OCI-LY1 (cell line): ENCODE measurements at regions not wholly inside any gene's neighbourhood (a gene's known extent, or its start where the extent isn't known, plus 50 kb on each side); places are given as distances from the start of the nearest gene placed in this dataset.

Source experiments
- H2AFZ ChIP-seq: fragments of 200-600 bp; sonication (generic), shearing (Covaris generic); 2 replicates; pipeline ENCODE4 v1.6.0; 2014; ENCODE audit warnings: antibody characterized with exemption, mild to moderate bottlenecking, low read length
- H3F3A ChIP-seq: fragments of 200-600 bp; sonication (generic), shearing (Covaris generic); 2 replicates; pipeline ENCODE4 v1.6.0; 2014; ENCODE audit warnings: mild to moderate bottlenecking, antibody characterized with exemption, low read length, moderate library complexity; ENCODE audit not compliant: insufficient read depth
- H3K27ac ChIP-seq: fragments of 200-600 bp; sonication (generic); 2 replicates; pipeline ENCODE4 v1.5.1; 2014; ENCODE audit warnings: low read length, mixed run types, mild to moderate bottlenecking, low read depth; ENCODE audit not compliant: poor library complexity, severe bottlenecking
- H3K27me3 ChIP-seq: fragments of 200-600 bp; sonication (generic); 2 replicates; pipeline ENCODE4 v1.6.0; 2014; ENCODE audit warnings: antibody characterized with exemption, mild to moderate bottlenecking, low read length, moderate library complexity; ENCODE audit not compliant: insufficient read depth
- H3K36me3 ChIP-seq: fragments of 200-600 bp; sonication (generic); 2 replicates; pipeline ENCODE4 v1.6.1; 2014; ENCODE audit warnings: mild to moderate bottlenecking, antibody characterized with exemption, low read length, moderate library complexity, mixed read lengths; ENCODE audit not compliant: insufficient read depth
- H3K4me1 ChIP-seq: fragments of 200-600 bp; sonication (generic); 2 replicates; pipeline ENCODE4 v1.5.1; 2014; ENCODE audit warnings: mild to moderate bottlenecking, low read length, moderate library complexity; ENCODE audit not compliant: insufficient read depth, severe bottlenecking
- H3K4me2 ChIP-seq: fragments of 200-600 bp; sonication (generic), shearing (Covaris generic); 2 replicates; pipeline ENCODE4 v1.6.1; 2014; ENCODE audit warnings: low read length
- H3K4me3 ChIP-seq: fragments of 200-600 bp; sonication (generic); 2 replicates; pipeline ENCODE4 v1.5.1; 2014; ENCODE audit warnings: low read length, low read depth, mild to moderate bottlenecking, mixed read lengths; ENCODE audit not compliant: poor library complexity, severe bottlenecking
- H3K79me2 ChIP-seq: fragments of 200-600 bp; shearing (Covaris generic); 2 replicates; pipeline ENCODE4 v1.6.1; 2016; ENCODE audit warnings: mixed run types, low read length, mixed read lengths; ENCODE audit not compliant: insufficient read depth
- H3K9ac ChIP-seq: fragments of 200-600 bp; sonication (generic), shearing (Covaris generic); 2 replicates; pipeline ENCODE4 v1.6.1; 2014; ENCODE audit warnings: mild to moderate bottlenecking, low read length, mixed read lengths
- H3K9me2 ChIP-seq: fragments of 200-600 bp; sonication (generic), shearing (Covaris generic); 2 replicates; pipeline ENCODE4 v1.6.1; 2014; ENCODE audit warnings: low read depth, mild to moderate bottlenecking, low read length, mixed read lengths
- H3K9me3 ChIP-seq: fragments of 200-600 bp; shearing (Covaris generic); 2 replicates; pipeline ENCODE4 v1.6.1; 2014; ENCODE audit warnings: low read length, mixed read lengths
- H4K20me1 ChIP-seq: fragments of 200-600 bp; sonication (generic), shearing (Covaris generic); 2 replicates; pipeline ENCODE4 v1.6.0; 2016; ENCODE audit warnings: mild to moderate bottlenecking, low read length; ENCODE audit not compliant: insufficient read depth
- CTCF ChIP-seq: fragments of 200-600 bp; sonication (generic), shearing (Covaris generic); IDR thresholded peaks from 2 replicates; pipeline ENCODE4 v1.5.1; 2017; ENCODE audit warnings: mild to moderate bottlenecking, antibody characterized with exemption, low read length, moderate library complexity, mixed read lengths
- EZH2 ChIP-seq: fragments of 200-600 bp; sonication (generic), shearing (Covaris generic); IDR thresholded peaks from 2 replicates; pipeline ENCODE4 v1.8.0; 2017; ENCODE audit warnings: borderline replicate concordance, mixed run types, mild to moderate bottlenecking, antibody characterized with exemption, low read length, moderate library complexity, mixed read lengths

GRCh38 chr19:31959527-31960018, 385.8 kb upstream of the ZNF507 start:
- H2AFZ ChIP-seq: no peak overlapping the region
- H3K4me2 ChIP-seq: no peak overlapping the region
- H3F3A ChIP-seq: no peaks in the 10 kb centered on the region
- H3K36me3 ChIP-seq: no peaks in the 10 kb centered on the region
- H3K9me3 ChIP-seq: no peaks in the 10 kb centered on the region
- no peaks in the 10 kb centered on the region for H3K9me2 ChIP-seq
- no peaks in the 10 kb centered on the region for H4K20me1 ChIP-seq
- H3K27me3 ChIP-seq: no peaks in the 10 kb centered on the region
- no peaks in the 10 kb centered on the region for H3K79me2 ChIP-seq
- no peak overlapping the region for H3K9ac ChIP-seq
- no peak overlapping the region for H3K27ac ChIP-seq
- no peaks in the 10 kb centered on the region for H3K4me1 ChIP-seq
- no peak overlapping the region for H3K4me3 ChIP-seq
- no peak for TF ChIP-seq CTCF
- TF ChIP-seq EZH2: no peak

GRCh38 chr19:31960474-31960873, 384.9 kb upstream of the ZNF507 start:
- H4K20me1 ChIP-seq: no peaks in the 10 kb centered on the region
- no peak overlapping the region for H3K9ac ChIP-seq
- H3K27me3 ChIP-seq: no peaks in the 10 kb centered on the region
- no peaks in the 10 kb centered on the region for H3F3A ChIP-seq
- H3K27ac ChIP-seq: no peak overlapping the region
- H3K79me2 ChIP-seq: no peaks in the 10 kb centered on the region
- H2AFZ ChIP-seq: no peak overlapping the region
- H3K9me2 ChIP-seq: no peaks in the 10 kb centered on the region
- H3K4me2 ChIP-seq: no peak overlapping the region
- H3K4me1 ChIP-seq: no peaks in the 10 kb centered on the region
- H3K36me3 ChIP-seq: no peaks in the 10 kb centered on the region
- no peak overlapping the region for H3K4me3 ChIP-seq
- TF ChIP-seq EZH2: no peak
- no peak for TF ChIP-seq CTCF
- H3K9me3 ChIP-seq: no peaks in the 10 kb centered on the region

GRCh38 chr19:31961191-31961590, 384.2 kb upstream of the ZNF507 start:
- Histone ChIP-seq H4K20me1 (no peaks in the 10 kb centered on the region), H3F3A (no peaks in the 10 kb centered on the region), H3K36me3 (no peaks in the 10 kb centered on the region), H3K79me2 (no peaks in the 10 kb centered on the region), H3K4me1 (no peaks in the 10 kb centered on the region), H3K9ac (no peak overlapping the region), H3K9me2 (no peaks in the 10 kb centered on the region), H2AFZ (no peak overlapping the region), H3K9me3 (no peaks in the 10 kb centered on the region), H3K27ac (no peak overlapping the region), H3K4me2 (no peak overlapping the region), H3K4me3 (no peak overlapping the region), H3K27me3 (no peaks in the 10 kb centered on the region)
- TF ChIP-seq EZH2 (no peak), CTCF (no peak)
